ENCODE measurements at regions not wholly inside any gene's neighbourhood (a gene's known extent, or its start where the extent isn't known, plus 50 kb on each side); places are given as distances from the start of the nearest gene placed in this dataset.

GRCh38 chr3:126262227-126262626, 81.8 kb upstream of the ALDH1L1 start:
- DNase-seq (ENCODE audit: low read depth), result no peak
- TF ChIP-seq CTCF (IDR thresholded peaks at IDR 0.05; ENCODE audit: control insufficient read depth, extremely low read depth, insufficient read depth), result no peak
- no peak overlapping the region for H3K4me3 ChIP-seq (ENCODE audit: low read depth, low read length)

GRCh38 chr3:126261037-126261436, 80.7 kb upstream of the ALDH1L1 start:
- DNase-seq (ENCODE audit: low read depth), result no peak
- TF ChIP-seq CTCF (IDR thresholded peaks at IDR 0.05; ENCODE audit: control insufficient read depth, extremely low read depth, insufficient read depth), result no peak
- no peak overlapping the region for H3K4me3 ChIP-seq (ENCODE audit: low read depth, low read length)

GRCh38 chr3:126259411-126260391, 79.3 kb upstream of the ALDH1L1 start:
- H3K4me3 ChIP-seq (ENCODE audit: low read depth, low read length), result no peak overlapping the region
- peak; percentile 73 for TF ChIP-seq CTCF (IDR thresholded peaks at IDR 0.05; ENCODE audit: control insufficient read depth, extremely low read depth, insufficient read depth)
- no peak for DNase-seq (ENCODE audit: low read depth)

- no peak overlapping the region for H3K4me3 ChIP-seq (ENCODE audit: low read depth, low read length)
- TF ChIP-seq CTCF (IDR thresholded peaks at IDR 0.05; ENCODE audit: control insufficient read depth, extremely low read depth, insufficient read depth), result no peak
- DNase-seq (ENCODE audit: low read depth), result no peak
Measured at GRCh38 chr3:126258670-126259069, 78.3 kb upstream of the ALDH1L1 start.

GRCh38 chr3:126257984-126258383, 77.6 kb upstream of the ALDH1L1 start:
- H3K4me3 ChIP-seq (ENCODE audit: low read depth, low read length), result no peak overlapping the region
- TF ChIP-seq CTCF (IDR thresholded peaks at IDR 0.05; ENCODE audit: control insufficient read depth, extremely low read depth, insufficient read depth), result no peak
- DNase-seq (ENCODE audit: low read depth), result no peak

- DNase-seq (ENCODE audit: low read depth), result no peak
- no peak overlapping the region for H3K4me3 ChIP-seq (ENCODE audit: low read depth, low read length)
- TF ChIP-seq CTCF (IDR thresholded peaks at IDR 0.05; ENCODE audit: control insufficient read depth, extremely low read depth, insufficient read depth), result no peak
Measured at GRCh38 chr3:126257174-126257573, 76.8 kb upstream of the ALDH1L1 start.
